Gastrocnemius medialis (tissue), 4 donors: ENCODE measurements at regions not wholly inside any gene's neighbourhood (a gene's known extent, or its start where the extent isn't known, plus 50 kb on each side); places are given as distances from the start of the nearest gene placed in this dataset.

Source experiments
- ATAC-seq, 2 donors: fragments of 150-250 bp; one replicate each; pipeline ENCODE4 v1.9.1; 2016
- DNase-seq, 2 donors: peaks; one replicate each; pipeline ENCODE4 v3.0.0-alpha.2; 2019
- H3K27ac ChIP-seq, 4 donors: fragments of 200-600 bp; sonication (generic); 1 replicate in 1 of 4; 2 replicates in 3 of 4; pipeline ENCODE4 v1.5.1; 2016 to 2018; ENCODE audit warnings: mild to moderate bottlenecking in 2 of 4, moderate library complexity in 1 of 4
- H3K27me3 ChIP-seq, 3 donors: fragments of 200-600 bp; sonication (generic) in 2 of 3; 1 replicate in 1 of 3; 2 replicates in 2 of 3; pipeline versions ENCODE4 v1.5.1 to v1.6.0; 2016 to 2019; ENCODE audit warnings: mild to moderate bottlenecking in 1 of 3, moderate library complexity in 1 of 3
- H3K36me3 ChIP-seq, 2 donors: fragments of 200-600 bp; sonication (generic) in 1 of 2; one replicate each; pipeline ENCODE4 v1.5.1; 2017 to 2018
- H3K4me1 ChIP-seq, 2 donors: fragments of 200-600 bp; sonication (generic) in 1 of 2; one replicate each; pipeline ENCODE4 v1.5.1; 2016 to 2017; ENCODE audit warnings: mild to moderate bottlenecking in 2 of 2
- H3K4me3 ChIP-seq, 4 donors: fragments of 200-600 bp; sonication (generic) in 3 of 4; 1 replicate in 1 of 4; 2 replicates in 3 of 4; pipeline ENCODE4 v1.5.1; 2016 to 2019; ENCODE audit warnings: mild to moderate bottlenecking in 2 of 4
- H3K9me3 ChIP-seq, 3 donors: fragments of 200-600 bp; sonication (generic) in 2 of 3; 1 replicate in 1 of 3; 2 replicates in 2 of 3; pipeline ENCODE4 v1.5.1; 2016 to 2019
- CTCF ChIP-seq, 5 experiments: fragments of 450-650 bp in 3 of 5; fragments of 200-600 bp in 2 of 5; sonication (generic) in 2 of 5; IDR thresholded peaks in 4 of 5; conservative IDR thresholded peaks in 1 of 5; 1 replicate in 4 of 5; 2 replicates in 1 of 5; pipeline ENCODE4 v1.5.1; 2016 to 2019; ENCODE audit warnings: antibody characterized with exemption in 5 of 5, mild to moderate bottlenecking in 3 of 5, moderate library complexity in 3 of 5
- POLR2A ChIP-seq, 2 donors: fragments of 450-650 bp; IDR thresholded peaks; one replicate each; pipeline ENCODE4 v1.6.1; 2017; ENCODE audit warnings: antibody characterized with exemption in 2 of 2, mild to moderate bottlenecking in 2 of 2, moderate library complexity in 2 of 2
- in situ Hi-C, 4 donors: fragments of 200-750 bp; cut with MboI; loops; one replicate each; pipeline versions ENCODE4 v1.15.0 to v1.8.0; 2017; ENCODE audit warnings: low sequenced_read_pairs in 4 of 4
- intact Hi-C: fragments of 100-400 bp; cut with DNase I; formaldehyde crosslinking; loops from one replicate; pipeline ENCODE4 v1.15.1; 2023; ENCODE audit warnings: low total_unique reads

- intact Hi-C loops: no loop called here
Observed at GRCh38 chr18:41538751-41539150, 416.3 kb upstream of the PIK3C3 start.

GRCh38 chr18:41537666-41538065, 417.4 kb upstream of the PIK3C3 start:
- intact Hi-C loops: no loop called here
- H3K36me3 ChIP-seq: no peaks in the 10 kb centered on the region
- H3K9me3 ChIP-seq: no peaks in the 10 kb centered on the region
- ATAC-seq: no peak
- H3K27ac ChIP-seq: no peak overlapping the region
- H3K4me1 ChIP-seq: no peaks in the 10 kb centered on the region
- in situ Hi-C loops: no loop called here
- no peak overlapping the region for H3K4me3 ChIP-seq
- DNase-seq: no peak
- no peaks in the 10 kb centered on the region for H3K27me3 ChIP-seq
- TF ChIP-seq CTCF (IDR thresholded peaks at IDR 0.05 in 4 of 5, conservative IDR thresholded peaks at IDR 0.05 in 1 of 5) (no peak), POLR2A (IDR thresholded peaks at IDR 0.05) (no peak)

More at GRCh38 chr18:41538751-41539150, 416.3 kb upstream of the PIK3C3 start:
- no peak for DNase-seq
- no peaks in the 10 kb centered on the region for H3K4me1 ChIP-seq
- in situ Hi-C loops: no loop called here
- no peaks in the 10 kb centered on the region for H3K36me3 ChIP-seq
- no peaks in the 10 kb centered on the region for H3K9me3 ChIP-seq
- H3K27ac ChIP-seq: no peak overlapping the region
- TF ChIP-seq CTCF (IDR thresholded peaks at IDR 0.05 in 4 of 5, conservative IDR thresholded peaks at IDR 0.05 in 1 of 5) (no peak), POLR2A (IDR thresholded peaks at IDR 0.05) (no peak)
- no peak overlapping the region for H3K4me3 ChIP-seq
- no peak for ATAC-seq
- H3K27me3 ChIP-seq: no peaks in the 10 kb centered on the region

- in situ Hi-C loops: no loop called here
- Histone ChIP-seq H3K9me3 (no peaks in the 10 kb centered on the region), H3K27me3 (no peaks in the 10 kb centered on the region), H3K4me1 (no peaks in the 10 kb centered on the region), H3K36me3 (no peaks in the 10 kb centered on the region), H3K27ac (no peak overlapping the region), H3K4me3 (no peak overlapping the region)
- ATAC-seq (no peak), DNase-seq (no peak)
- TF ChIP-seq POLR2A (IDR thresholded peaks at IDR 0.05) (no peak), CTCF (IDR thresholded peaks at IDR 0.05 in 4 of 5, conservative IDR thresholded peaks at IDR 0.05 in 1 of 5) (no peak)
- intact Hi-C loops: no loop called here
Observed at GRCh38 chr18:41532344-41533086, 422.5 kb upstream of the PIK3C3 start.

- ATAC-seq (no peak), DNase-seq (no peak)
- intact Hi-C loops (no loop called here), in situ Hi-C loops (no loop called here)
- Histone ChIP-seq H3K9me3 (no peaks in the 10 kb centered on the region), H3K27ac (no peak overlapping the region), H3K4me3 (no peak overlapping the region), H3K4me1 (no peaks in the 10 kb centered on the region), H3K27me3 (no peaks in the 10 kb centered on the region), H3K36me3 (no peaks in the 10 kb centered on the region)
- TF ChIP-seq CTCF (IDR thresholded peaks at IDR 0.05 in 4 of 5, conservative IDR thresholded peaks at IDR 0.05 in 1 of 5) (no peak), POLR2A (IDR thresholded peaks at IDR 0.05) (no peak)
Observed at GRCh38 chr18:41530970-41531369, 424.1 kb upstream of the PIK3C3 start.

- Histone ChIP-seq H3K9me3 (no peaks in the 10 kb centered on the region), H3K36me3 (no peaks in the 10 kb centered on the region), H3K27ac (no peak overlapping the region), H3K4me3 (no peak overlapping the region), H3K27me3 (no peaks in the 10 kb centered on the region), H3K4me1 (no peaks in the 10 kb centered on the region)
- in situ Hi-C loops: no loop called here
- intact Hi-C loops: no loop called here
- DNase-seq (no peak), ATAC-seq (no peak)
- TF ChIP-seq CTCF (IDR thresholded peaks at IDR 0.05 in 4 of 5, conservative IDR thresholded peaks at IDR 0.05 in 1 of 5) (no peak), POLR2A (IDR thresholded peaks at IDR 0.05) (no peak)
Observed at GRCh38 chr18:41529093-41529492, 425.9 kb upstream of the PIK3C3 start.
